K562 (cell line): ENCODE measurements at regions not wholly inside any gene's neighbourhood (a gene's known extent, or its start where the extent isn't known, plus 50 kb on each side); places are given as distances from the start of the nearest gene placed in this dataset.

Experiments
- ARNT ChIP-seq, 2 experiments: fragments of 450-650 bp; IDR thresholded peaks; 2 replicates each; pipeline ENCODE4 v1.6.1; 2016; ENCODE audit warnings: mild to moderate bottlenecking in 1 of 2
- BRF1 ChIP-seq: IDR thresholded peaks from 3 replicates; pipeline ENCODE4 v1.6.1; 2011; ENCODE audit warnings: borderline replicate concordance, mild to moderate bottlenecking; ENCODE audit not compliant: insufficient read length; ENCODE audit errors: extremely low read depth
- ESRRA ChIP-seq: fragments of 450-650 bp; IDR thresholded peaks from 2 replicates; pipeline ENCODE4 v1.6.1; 2014; ENCODE audit warnings: low read depth, mild to moderate bottlenecking, moderate library complexity, borderline replicate concordance
- EZH2 ChIP-seq: IDR thresholded peaks from 2 replicates; pipeline ENCODE4 v1.6.1; 2012; ENCODE audit warnings: low read depth, mild to moderate bottlenecking, inconsistent platforms, low read length, borderline replicate concordance
- FOXM1 ChIP-seq, 2 experiments: fragments of 450-650 bp in 1 of 2; sonication (generic) in 1 of 2; formaldehyde crosslinking in 1 of 2; IDR thresholded peaks; 2 replicates each; pipeline versions ENCODE4 v1.6.1 to v1.9.0; 2017 to 2022; ENCODE audit warnings: low read depth in 2 of 2, mild to moderate bottlenecking in 2 of 2, missing genetic modification reagents in 1 of 2, moderate library complexity in 1 of 2
- PHTF2 ChIP-seq: fragments of 250-450 bp; sonication (Bioruptor Pico); IDR thresholded peaks from 2 replicates; pipeline ENCODE4 v1.5.0; 2021; ENCODE audit warnings: mild to moderate bottlenecking
- POLR2AphosphoS5 ChIP-seq: IDR thresholded peaks from 2 replicates; pipeline ENCODE4 v1.6.1; 2011; ENCODE audit warnings: mild to moderate bottlenecking, low read depth, low read length, moderate library complexity; ENCODE audit not compliant: control insufficient read depth, insufficient read depth
- SETDB1 ChIP-seq: IDR thresholded peaks from one replicate; pipeline ENCODE4 v1.6.1; 2012; ENCODE audit warnings: low read length, control low read depth, inconsistent platforms
- SMARCC2 ChIP-seq: fragments of 450-650 bp; IDR thresholded peaks from 2 replicates; pipeline ENCODE4 v1.6.1; 2017; ENCODE audit warnings: antibody characterized with exemption, moderate library complexity, mild to moderate bottlenecking, low read depth
- SRSF7 ChIP-seq: fragments of 200-400 bp; formaldehyde crosslinking; optimal IDR thresholded peaks from 2 replicates; pipeline ENCODE3; 2017; ENCODE audit warnings: mild to moderate bottlenecking, low read depth, low read length
- ZNF184 ChIP-seq: sonication (generic); formaldehyde crosslinking; IDR thresholded peaks from 2 replicates; pipeline ENCODE4 v1.5.0; 2020; ENCODE audit warnings: missing genetic modification reagents
- ZSCAN29 ChIP-seq: fragments of 450-650 bp; IDR thresholded peaks from 2 replicates; pipeline ENCODE4 v1.6.1; 2017
- TF ChIP-seq, protein P1 (sequence below), 3 experiments: IDR thresholded peaks in 2 of 3; conservative IDR thresholded peaks in 1 of 3; 2 replicates each; pipeline ENCODE4 v1.5.1; 2011 to 2012; ENCODE audit warnings: low read length in 3 of 3, mild to moderate bottlenecking in 3 of 3, control low read depth in 2 of 3, improper control_type of control experiment in 1 of 3, inconsistent platforms in 1 of 3, low read depth in 1 of 3, mixed read lengths in 1 of 3, moderate library complexity in 1 of 3; ENCODE audit not compliant: insufficient read depth in 2 of 3
- TF ChIP-seq, protein P2 (sequence below), 2 experiments: IDR thresholded peaks; 2 replicates each; pipeline ENCODE4 v1.6.1; 2011; ENCODE audit warnings: borderline replicate concordance in 1 of 2, control low read depth in 1 of 2, low read depth in 1 of 2, low read length in 1 of 2, mild to moderate bottlenecking in 1 of 2, mixed read lengths in 1 of 2, moderate library complexity in 1 of 2; ENCODE audit not compliant: insufficient read depth in 1 of 2, insufficient read length in 1 of 2, poor library complexity in 1 of 2, severe bottlenecking in 1 of 2; ENCODE audit errors: extremely low read depth in 1 of 2

DNA sequence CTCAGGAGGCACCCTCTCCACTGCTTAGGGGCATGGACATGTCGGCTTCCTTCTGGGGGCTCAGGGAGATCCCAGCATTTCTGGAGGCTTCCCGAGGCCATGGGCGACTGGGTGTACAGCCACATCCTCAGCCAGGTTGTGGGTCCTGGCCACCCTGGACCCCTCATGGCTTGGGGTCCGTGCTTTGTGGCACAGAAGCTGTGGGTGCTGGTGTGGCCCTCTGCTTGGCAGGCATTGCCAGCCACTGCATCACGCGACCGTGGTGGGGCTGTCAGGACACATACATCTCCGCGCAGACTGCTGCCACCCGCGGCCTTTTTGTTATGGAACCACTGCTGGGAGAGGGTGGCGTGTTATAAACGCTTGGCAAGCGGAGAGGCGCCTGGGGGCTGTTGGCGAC is 1174.9 kb downstream of the BRD1 start:
- no peak for TF ChIP-seq ARNT (IDR thresholded peaks at IDR 0.05)
- TF ChIP-seq SMARCC2: no peak
- TF ChIP-seq PHTF2 (CRISPR knock-in tag): no peak
- TF ChIP-seq ZSCAN29: no peak
- TF ChIP-seq ESRRA: no peak
- TF ChIP-seq POLR2AphosphoS5: no peak
- TF ChIP-seq FOXM1 (IDR thresholded peaks at IDR 0.05; ENCODE audit: low read depth): no peak
- no peak for TF ChIP-seq FOXM1 (CRISPR knock-in tag; IDR thresholded peaks at IDR 0.05; ENCODE audit: low read depth)
- TF ChIP-seq SETDB1: no peak
- no peak for TF ChIP-seq ZNF184
- no peak for TF ChIP-seq SRSF7
- TF ChIP-seq, protein P1, sequence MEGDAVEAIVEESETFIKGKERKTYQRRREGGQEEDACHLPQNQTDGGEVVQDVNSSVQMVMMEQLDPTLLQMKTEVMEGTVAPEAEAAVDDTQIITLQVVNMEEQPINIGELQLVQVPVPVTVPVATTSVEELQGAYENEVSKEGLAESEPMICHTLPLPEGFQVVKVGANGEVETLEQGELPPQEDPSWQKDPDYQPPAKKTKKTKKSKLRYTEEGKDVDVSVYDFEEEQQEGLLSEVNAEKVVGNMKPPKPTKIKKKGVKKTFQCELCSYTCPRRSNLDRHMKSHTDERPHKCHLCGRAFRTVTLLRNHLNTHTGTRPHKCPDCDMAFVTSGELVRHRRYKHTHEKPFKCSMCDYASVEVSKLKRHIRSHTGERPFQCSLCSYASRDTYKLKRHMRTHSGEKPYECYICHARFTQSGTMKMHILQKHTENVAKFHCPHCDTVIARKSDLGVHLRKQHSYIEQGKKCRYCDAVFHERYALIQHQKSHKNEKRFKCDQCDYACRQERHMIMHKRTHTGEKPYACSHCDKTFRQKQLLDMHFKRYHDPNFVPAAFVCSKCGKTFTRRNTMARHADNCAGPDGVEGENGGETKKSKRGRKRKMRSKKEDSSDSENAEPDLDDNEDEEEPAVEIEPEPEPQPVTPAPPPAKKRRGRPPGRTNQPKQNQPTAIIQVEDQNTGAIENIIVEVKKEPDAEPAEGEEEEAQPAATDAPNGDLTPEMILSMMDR (IDR thresholded peaks at IDR 0.05 in 2 of 3, conservative IDR thresholded peaks at IDR 0.05 in 1 of 3; ENCODE audit: insufficient read depth in 2 of 3, low read depth in 1 of 3, low read length in 3 of 3): no peak
- TF ChIP-seq BRF1: no peak
- TF ChIP-seq, protein P2, sequence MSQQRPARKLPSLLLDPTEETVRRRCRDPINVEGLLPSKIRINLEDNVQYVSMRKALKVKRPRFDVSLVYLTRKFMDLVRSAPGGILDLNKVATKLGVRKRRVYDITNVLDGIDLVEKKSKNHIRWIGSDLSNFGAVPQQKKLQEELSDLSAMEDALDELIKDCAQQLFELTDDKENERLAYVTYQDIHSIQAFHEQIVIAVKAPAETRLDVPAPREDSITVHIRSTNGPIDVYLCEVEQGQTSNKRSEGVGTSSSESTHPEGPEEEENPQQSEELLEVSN (IDR thresholded peaks at IDR 0.05; ENCODE audit: borderline replicate concordance in 1 of 2, extremely low read depth in 1 of 2, insufficient read depth in 1 of 2, insufficient read length in 1 of 2, low read depth in 1 of 2, low read length in 1 of 2, poor library complexity in 1 of 2, severe bottlenecking in 1 of 2): no peak
- no peak for TF ChIP-seq EZH2
